ENCODE measurements at regions not wholly inside any gene's neighbourhood (a gene's known extent, or its start where the extent isn't known, plus 50 kb on each side); places are given as distances from the start of the nearest gene placed in this dataset.

DNA sequence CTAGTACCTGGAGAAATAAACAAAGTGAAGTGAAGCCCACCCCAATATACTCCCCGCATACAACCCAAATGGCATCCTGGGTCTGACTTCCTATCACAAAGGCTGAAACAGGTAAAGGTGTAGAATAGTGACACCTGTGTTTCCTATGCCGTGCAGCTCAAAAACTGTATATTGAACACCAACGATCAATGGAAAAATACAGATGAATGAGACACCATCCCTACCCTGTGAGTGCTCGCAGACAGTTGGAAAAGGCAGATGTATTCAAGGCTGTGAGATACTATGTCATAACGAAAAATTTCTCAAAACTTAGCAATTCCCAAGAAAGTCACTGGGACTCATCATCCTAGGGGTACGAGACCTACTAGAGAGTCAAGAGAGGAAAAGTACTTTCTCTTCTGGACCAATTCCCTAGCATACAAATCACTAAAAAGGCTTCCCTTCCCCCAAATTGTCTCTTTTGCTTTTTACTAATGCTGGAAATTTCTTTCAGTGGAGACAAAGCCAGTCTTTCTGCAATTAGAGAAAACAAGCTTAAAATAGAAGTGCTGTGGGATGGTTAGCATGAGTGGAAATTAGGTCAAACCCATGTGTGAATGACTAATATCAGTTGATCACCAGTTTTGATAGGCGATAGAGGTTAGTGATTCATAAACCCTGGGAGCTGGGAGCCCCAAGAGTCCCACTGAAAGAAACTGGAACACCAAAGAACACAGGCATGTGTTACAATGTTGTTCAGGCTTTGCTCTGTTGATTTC is 249.7 kb downstream of the SPTSSA start (continued):
- TF ChIP-seq ADNP (tag; IDR thresholded peaks at IDR 0.05), result no peak
- TF ChIP-seq SRSF9 (IDR thresholded peaks at IDR 0.05; ENCODE audit: borderline replicate concordance, low read depth, low read length), result no peak
- TF ChIP-seq, protein P1, sequence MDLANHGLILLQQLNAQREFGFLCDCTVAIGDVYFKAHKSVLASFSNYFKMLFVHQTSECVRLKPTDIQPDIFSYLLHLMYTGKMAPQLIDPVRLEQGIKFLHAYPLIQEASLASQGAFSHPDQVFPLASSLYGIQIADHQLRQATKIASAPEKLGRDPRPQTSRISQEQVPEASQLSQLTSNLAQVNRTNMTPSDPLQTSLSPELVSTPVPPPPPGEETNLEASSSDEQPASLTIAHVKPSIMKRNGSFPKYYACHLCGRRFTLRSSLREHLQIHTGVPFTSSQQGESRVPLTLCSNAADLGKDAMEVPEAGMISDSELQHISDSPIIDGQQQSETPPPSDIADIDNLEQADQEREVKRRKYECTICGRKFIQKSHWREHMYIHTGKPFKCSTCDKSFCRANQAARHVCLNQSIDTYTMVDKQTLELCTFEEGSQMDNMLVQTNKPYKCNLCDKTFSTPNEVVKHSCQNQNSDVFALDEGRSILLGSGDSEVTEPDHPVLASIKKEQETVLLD (IDR thresholded peaks at IDR 0.05), result no peak
- no peak for TF ChIP-seq DMBX1 (CRISPR knock-in tag; IDR thresholded peaks at IDR 0.05; ENCODE audit: borderline replicate concordance)

DNA sequence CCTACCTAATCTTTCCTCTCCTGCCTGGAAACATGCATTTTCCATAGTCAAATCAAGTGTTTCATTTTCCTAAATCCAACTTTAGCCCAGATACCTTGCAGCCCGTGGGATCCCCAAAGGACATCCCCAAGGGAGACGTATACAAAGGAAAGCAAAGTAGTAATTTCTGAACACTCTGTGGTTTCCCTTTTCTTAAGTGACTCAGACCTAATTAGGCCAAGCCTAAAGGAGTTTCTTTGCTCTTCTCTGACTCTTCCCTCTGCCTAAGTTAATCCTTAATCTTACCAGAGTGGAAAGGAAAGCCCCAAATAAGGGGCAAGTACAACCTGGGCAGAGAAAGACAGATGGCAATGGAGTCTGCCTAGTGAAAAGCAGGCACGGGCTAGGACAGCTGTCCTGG is 250.3 kb downstream of the SPTSSA start:
- Histone ChIP-seq H3K27ac (ENCODE audit: extremely low read depth, low read depth, low read length) (no peak overlapping the region), H3K4me2 (ENCODE audit: insufficient read depth, low read length) (no peak overlapping the region), H3K9ac (ENCODE audit: insufficient read depth in 1 of 2, low read depth in 2 of 2, low read length in 2 of 2) (no peak overlapping the region), H4K20me1 (replicated peaks; ENCODE audit: control insufficient read depth, insufficient read depth, low read length) (no peaks in the 10 kb centered on the region), H3K9me3 (replicated peaks; ENCODE audit: control insufficient read depth, insufficient read depth, low read depth, low read length) (no peaks in the 10 kb centered on the region), H3K79me2 (ENCODE audit: control insufficient read depth, insufficient read depth, low read length) (no peaks in the 10 kb centered on the region), H3K27me3 (ENCODE audit: control insufficient read depth in 2 of 2, insufficient read depth in 2 of 2, low read length in 2 of 2) (peaks cover 0 to 3% of the 10 kb centered on the region in 2 experiments; a peak in 1 of 5 replicates), H3K4me3 (no peak overlapping the region), H3K9me1 (ENCODE audit: control insufficient read depth, insufficient read depth, low read length) (no peaks in the 10 kb centered on the region), H3K36me3 (ENCODE audit: control insufficient read depth, insufficient read depth, low read length) (no peaks in the 10 kb centered on the region), H2AFZ (ENCODE audit: low read depth, low read length) (no peak overlapping the region), H3K4me1 (replicated peaks in 1 of 2; ENCODE audit: control insufficient read depth in 2 of 2, insufficient read depth in 2 of 2, low read length in 2 of 2) (no peaks in the 10 kb centered on the region)
- no peak for FAIRE-seq
- no TSS peak for BruUV-seq (replicated peaks)
- WGBS (ENCODE audit: insufficient coverage, low coverage, missing lambda C conversion rate), result 0% methylated on average over 3 of the region's 3 CpGs
- DNase-seq (ENCODE audit: extremely low read depth in 1 of 4, low spot score in 3 of 4), result no peak
- POLR2A ChIA-PET, result no interaction called here
- in situ Hi-C loops (cut with MboI) (no loop called here), intact Hi-C loops (cut with micrococcal nuclease) (no loop called here)
- TF ChIP-seq ZNF785 (CRISPR knock-in tag; IDR thresholded peaks at IDR 0.05) (no peak), CGGBP1 (CRISPR knock-in tag; IDR thresholded peaks at IDR 0.05) (no peak), KDM1A (IDR thresholded peaks at IDR 0.05) (no peak), NCOA4 (IDR thresholded peaks at IDR 0.05; ENCODE audit: partially characterized antibody) (no peak), COPS2 (conservative IDR thresholded peaks at IDR 0.05) (no peak), WHSC1 (IDR thresholded peaks at IDR 0.05; ENCODE audit: low read length) (no peak), SOX6 (IDR thresholded peaks at IDR 0.05) (no peak), HMGN3 (IDR thresholded peaks at IDR 0.05; ENCODE audit: borderline replicate concordance, extremely low read depth, insufficient read length, low read depth, low read length) (no peak), STAT5A (IDR thresholded peaks at IDR 0.05; ENCODE audit: borderline replicate concordance, low read length) (no peak), CBFB (CRISPR knock-in tag; IDR thresholded peaks at IDR 0.05) (no peak), HBP1 (CRISPR knock-in tag; IDR thresholded peaks at IDR 0.05) (no peak), MCM5 (IDR thresholded peaks at IDR 0.05; ENCODE audit: low read depth) (no peak), ZNF589 (CRISPR knock-in tag; IDR thresholded peaks at IDR 0.05; ENCODE audit: low read depth) (no peak)
- CTCF ChIA-PET (ENCODE audit: low intra/inter-chr PET ratio), result no interaction called here
- no peak for ATAC-seq

Data from K562 (cell line).